ENCODE measurements at regions not wholly inside any gene's neighbourhood (a gene's known extent, or its start where the extent isn't known, plus 50 kb on each side); places are given as distances from the start of the nearest gene placed in this dataset.
"Not testable (repeated sequence)": the region's sequence is repeated elsewhere in the genome, so short reads cannot be mapped to it uniquely, and the experiment has no call there.

DNA sequence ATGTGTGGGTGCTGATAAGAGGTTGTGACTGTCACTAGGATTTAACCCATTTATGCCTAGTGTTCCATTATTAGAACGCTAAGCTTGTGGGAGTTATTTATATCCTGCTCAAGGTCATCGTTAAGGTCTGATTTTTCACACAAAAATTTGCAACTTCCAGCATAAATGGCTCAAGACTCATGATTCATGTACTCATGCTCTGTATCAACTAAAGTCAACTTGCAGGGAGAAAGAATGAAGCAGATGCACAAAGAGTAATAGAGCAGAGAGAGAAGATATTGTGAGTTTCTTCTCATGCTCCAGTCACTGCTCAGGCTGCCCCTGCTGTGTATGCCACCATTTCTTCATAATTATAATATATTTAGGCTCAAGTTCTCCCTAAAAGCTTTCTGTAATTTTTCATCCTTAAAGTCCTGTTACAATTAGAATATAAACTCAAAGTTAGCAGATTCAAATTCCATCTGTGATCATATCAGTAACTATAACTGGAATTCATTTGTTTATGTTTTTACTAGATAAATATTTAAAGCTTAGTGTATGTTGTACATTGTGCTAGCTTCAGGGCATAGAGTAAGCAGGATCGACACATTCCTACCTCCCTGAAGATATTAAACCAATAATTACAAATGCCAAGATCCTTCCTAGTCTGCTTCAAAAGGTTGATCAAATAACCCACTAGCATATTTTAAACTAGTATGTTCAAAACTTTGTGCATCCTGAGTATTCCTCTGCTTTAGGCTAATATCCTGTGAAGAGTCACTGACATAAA is 136.7 kb downstream of the NUDT12 start:
- no peak for DNase-seq

DNA sequence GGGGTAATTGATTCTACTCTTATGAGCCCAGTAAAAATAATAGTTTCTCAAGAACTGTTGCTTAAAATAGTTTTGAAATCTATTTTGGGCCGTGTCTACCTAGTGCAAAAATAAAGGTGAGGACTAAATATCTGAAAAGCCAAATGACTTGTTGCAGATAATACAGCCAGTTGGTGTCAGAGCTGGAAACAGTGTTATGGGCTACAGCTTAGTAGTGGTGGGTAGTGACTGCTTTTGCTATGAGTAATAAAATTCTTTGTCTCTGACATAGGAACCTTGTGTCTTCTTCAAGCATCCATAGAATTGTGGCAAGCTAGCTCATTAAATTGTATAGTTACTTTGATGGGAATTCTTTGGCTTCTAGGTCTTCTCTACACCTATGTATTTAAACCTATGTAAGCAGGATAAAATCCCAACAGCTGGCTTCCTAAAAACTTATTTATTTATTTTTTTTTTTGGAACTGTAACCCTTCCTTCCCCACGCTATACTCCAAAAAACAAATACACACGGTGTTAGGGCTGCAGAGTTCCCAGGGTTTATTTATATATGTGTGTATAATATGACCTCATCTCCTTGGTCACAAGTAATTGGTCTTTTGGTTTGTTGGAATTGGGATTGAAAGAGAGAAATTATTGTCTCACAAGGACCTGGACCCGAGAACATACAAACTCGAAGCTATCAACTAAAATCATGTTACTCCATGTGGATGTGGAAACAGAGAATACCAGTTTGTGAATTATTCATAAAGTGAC is 138.0 kb downstream of the NUDT12 start:
- no peak for DNase-seq

- DNase-seq: no peak
These were observed 138.6 kb downstream of the NUDT12 start for GRCh38 chr5:103424026-103424425.

DNA sequence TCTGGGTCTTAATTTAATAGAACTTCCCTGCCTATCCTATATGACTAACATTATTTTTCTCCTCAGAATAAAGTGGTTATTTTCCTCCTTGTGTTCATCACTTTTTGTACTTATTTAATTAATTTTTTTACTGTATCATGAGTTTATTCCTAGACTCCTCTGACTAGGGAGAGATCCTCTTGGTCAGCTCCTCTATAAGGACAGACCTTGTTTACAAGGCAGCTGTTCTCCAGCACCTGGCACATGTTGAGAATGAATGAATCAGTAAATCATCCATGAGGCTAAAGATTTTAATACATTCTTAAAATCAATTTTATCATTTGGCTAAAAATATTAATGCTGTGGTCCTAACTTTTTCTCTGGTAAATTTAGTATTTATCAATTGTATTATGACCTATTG is 139.8 kb downstream of the NUDT12 start:
- DNase-seq: no peak

DNA sequence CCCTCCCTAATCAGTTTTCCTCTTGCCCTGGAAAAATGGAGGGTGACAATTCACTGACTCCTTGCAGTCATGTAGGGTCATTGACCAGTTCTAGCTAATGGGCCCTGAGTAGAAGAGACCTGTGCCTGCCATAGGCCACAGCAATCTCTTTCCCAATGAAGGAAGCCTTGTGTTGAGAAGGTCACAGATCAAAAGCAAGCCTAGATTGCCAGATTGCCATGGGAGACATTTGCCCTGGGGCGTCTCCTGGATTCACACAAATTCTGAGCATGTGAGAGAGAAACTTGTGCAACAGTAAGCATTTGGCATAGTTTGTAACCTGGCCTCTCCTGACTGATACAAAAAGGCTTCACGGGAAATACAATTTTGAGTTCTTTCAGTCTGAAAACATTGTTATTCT is 148.0 kb downstream of the NUDT12 start:
- no peak for DNase-seq

DNA sequence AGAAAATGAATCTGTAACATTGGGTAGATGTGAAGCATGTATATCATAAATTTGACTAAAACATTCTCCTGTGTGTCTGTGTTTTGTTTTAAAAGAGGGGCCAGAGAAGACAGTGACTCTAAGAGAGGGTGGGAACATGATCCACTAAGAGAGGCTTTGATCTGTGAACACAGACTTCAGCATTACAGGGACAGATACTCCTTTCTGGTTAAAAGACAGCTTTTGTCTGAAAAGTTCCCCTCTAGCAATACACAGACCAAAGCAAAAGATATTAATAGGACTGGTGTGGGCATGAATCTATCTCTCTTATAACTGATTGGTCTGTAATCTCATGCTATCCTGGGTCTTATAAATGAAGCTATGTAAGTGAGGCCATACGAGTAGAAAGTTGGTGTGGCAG is 150.9 kb downstream of the NUDT12 start:
- no peak for DNase-seq

GRCh38 chr5:103410172-103410571 is 151.6 kb downstream of the MACIR start:
- no peak for DNase-seq

DNA sequence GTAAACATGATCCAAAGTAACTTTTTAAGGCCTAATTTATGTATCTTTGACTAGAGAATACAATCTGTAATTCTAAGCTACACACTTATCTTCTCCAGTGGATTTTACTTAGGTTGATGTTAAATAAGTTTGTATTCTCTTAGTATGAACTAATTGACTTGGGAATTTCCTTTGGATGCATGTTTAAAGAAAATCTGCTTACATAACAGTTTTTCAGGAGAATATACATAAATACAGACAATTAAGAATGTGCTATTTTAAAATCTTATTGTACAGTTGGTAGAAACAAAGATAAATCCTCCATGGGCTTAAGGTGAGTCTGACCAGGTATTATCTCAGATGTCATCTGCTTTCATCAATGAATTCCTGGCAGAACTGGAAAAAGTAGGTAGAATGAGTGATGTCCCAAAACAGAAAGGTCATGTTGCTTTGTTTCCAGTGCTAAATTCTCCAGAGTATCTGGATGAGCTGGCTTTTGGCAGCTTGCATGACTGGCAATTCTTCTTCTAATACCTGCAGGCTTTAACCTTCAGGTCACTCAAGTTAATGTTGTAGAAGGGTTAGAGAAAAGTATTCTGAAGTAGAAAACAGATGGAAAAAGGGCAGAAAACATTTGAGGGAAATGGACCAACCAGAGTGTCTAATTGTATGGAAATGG is 150.6 kb downstream of the MACIR start:
- no peak for DNase-seq

DNA sequence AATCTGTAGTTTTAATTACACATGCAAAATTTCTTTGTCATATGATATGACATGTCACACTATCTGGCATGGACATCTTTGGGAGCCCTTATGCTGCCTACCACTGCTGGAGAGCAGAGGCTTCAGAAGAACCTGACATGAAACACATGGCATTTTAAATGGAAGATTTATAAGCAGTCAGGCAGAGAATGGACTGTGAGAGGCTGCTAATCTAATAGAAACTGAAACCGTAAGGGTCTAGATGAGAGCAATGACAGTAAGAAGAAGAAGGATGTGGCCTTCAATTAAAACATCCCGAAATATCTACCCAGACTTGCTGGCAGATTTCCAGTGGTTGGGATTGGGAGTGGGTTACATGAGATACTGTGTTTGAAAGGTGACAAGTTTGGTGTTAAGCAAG is 149.8 kb downstream of the MACIR start:
- DNase-seq: no peak

DNA sequence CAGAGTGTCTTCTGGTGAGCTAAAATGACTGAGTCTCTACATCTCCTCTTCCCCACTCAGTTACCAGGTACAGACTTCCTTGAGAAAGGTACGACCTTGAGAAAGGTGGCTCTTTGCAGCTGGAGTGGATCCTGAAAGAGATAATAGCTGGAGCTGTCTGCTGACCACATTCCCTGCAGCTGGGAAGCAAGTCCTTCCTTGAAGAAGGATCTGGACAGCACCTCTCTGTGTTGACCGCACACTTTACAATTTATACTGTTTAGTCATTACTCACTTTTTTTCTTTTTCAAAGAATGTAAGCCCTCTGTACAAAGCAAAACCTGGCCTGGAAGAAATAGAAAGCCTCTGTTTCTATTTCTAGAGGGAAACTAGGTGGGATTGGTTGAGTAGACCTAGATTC is 148.8 kb downstream of the MACIR start:
- DNase-seq: no peak

DNA sequence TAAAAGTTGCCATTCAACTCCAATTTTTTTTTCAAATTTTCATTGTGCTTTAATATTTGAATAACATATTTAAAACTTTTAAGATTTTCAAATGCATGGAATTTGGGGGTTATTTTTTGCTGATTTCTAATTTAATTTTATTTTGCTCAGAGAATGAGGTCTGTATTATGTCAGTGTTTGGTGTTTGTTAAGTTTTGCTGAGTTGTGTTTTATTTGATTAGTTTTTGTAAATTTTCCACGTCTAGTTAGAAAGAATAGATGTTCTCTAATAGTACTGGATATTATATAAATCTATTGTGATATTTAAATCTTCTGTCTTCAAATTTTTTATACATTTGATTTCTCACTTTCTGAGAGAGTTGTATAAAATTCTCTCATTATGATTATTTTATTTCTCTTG is 145.9 kb downstream of the MACIR start:
- no peak for DNase-seq

DNA sequence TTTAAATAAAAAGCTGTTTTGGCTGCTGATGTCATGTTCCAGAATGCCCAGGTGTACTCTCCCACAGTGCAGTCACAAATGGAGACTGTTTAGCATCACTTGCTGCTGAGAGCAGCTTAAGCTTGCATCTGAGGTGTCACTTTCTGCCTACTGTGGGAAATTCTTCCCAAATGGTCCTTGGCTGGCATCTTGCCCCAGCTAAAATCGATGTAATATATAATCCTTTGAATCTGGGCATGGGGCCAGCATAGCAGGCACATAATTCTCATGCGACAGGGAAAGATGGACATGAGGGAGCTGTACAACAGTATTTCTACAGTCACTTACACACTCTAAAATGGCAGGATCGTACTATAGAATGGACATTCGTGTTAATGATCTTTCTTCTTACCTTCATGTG is 144.3 kb downstream of the MACIR start:
- no peak for DNase-seq

DNA sequence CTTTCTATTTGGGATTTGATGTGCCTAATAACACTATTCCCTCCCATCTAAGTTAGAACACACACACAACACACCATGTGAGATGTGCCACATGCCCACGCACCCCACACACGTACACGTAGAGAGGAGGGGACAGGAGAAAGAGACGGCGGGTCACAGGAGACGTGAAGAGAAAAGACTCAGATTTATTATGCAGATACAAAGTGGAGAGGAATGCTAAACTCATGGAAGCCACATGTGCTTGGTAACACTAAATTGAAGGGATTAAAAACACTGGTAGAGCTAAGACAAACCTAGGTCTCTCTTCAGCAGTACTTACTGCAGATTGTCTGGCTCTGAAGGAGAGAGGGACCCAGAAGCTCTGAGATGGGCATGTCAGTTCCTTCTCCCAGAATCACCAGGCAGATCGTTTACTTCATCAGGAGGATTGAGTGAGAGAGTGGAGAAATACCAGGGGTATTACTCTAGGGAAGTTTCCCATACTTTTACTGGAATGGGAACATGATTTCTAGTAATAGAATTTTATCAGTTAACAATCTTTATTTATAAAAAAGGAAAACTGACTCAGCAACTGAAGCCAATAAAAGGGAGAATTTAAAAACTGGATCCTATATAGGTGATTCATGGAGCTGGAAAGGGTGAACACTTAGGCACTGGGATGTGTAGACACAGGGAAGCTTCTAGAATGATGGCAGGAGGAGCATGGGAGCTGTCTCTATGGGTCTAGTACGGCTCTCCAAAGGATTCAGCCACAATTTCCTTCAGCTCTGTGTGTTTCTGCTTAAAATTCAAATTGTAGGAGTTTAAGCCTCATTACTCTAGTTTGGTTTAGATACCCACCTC is 139.4 kb downstream of the MACIR start:
- no peak for DNase-seq

DNA sequence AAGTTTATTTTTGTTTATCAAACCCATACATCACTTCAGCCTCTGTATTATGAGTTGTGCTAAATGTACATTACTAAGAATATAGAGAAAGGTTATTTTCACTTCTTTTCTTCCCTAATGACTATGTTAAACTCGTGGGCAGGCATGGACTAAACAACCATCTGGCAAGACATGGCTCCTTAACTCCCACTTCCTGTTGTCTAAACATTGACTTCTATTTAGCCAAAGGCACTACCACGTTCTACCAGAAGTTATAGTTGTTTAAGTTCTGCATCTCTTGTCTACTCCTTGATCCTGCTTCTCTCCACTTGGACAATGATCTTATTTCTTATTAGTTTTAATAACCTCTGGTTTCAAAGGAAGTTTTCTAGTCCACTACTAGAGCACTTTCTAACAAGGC is 136.1 kb downstream of the MACIR start:
- no peak for DNase-seq

DNA sequence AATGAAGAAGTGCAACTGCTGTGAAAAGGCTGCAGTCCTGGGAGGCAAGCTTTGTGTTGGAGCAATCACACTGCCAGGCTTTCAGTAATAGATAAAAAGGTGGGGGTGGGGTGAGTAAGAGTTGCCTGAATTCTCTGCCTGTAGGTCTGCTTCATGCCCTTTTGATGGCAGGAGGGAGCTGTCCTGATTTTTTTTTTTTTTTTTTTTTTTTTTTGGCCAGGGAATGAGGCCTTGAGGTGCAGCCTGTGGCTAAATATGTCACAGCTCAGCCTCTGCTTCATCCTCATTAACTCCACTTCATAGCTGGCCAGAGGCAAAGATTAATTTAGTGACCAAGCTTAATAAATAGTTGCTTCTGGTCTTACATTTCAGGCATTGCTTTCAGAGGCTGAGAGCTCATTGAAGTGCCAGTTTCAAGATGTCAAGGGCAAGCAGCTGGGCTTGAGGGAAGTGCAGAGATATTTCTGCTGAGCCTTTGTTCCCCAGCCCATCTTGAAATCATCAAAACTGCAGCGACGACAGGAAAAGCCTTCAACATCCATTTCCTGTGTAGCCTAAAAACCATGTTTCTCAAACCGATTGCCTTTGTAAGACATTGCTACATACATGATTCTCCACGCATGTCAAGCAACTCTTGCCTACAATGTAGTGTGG is 134.7 kb downstream of the MACIR start:
- no peak for DNase-seq

GRCh38 chr5:103391659-103392058 is 133.1 kb downstream of the MACIR start:
- DNase-seq: no peak

- DNase-seq: peak; percentile 25
These were observed 131.3 kb downstream of the MACIR start for GRCh38 chr5:103389846-103390245.

- no peak for DNase-seq
These were observed 130.8 kb downstream of the MACIR start for GRCh38 chr5:103389357-103389756.

DNA sequence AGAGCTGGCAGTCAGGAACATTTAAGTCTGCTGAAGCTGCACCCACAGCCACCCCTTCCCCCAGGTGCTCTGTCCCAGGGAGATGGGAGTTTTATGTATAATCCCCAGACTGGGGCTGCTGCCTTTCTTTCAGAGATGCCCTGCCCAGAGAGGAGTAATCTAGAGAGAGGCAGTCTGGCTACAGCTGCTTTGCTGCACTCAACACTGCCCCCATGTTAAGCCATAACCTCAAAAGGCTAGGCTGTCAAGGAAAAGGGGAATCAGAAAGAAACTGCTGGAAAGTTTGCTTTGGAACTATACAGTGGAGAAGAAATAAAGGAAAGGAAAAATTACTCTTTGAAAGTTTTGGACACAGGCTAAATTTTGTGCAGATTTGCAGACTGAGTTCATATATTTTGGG is 127.2 kb downstream of the MACIR start:
- no peak for DNase-seq

GRCh38 chr5:103377638-103378037 is 119.1 kb downstream of the MACIR start:
- DNase-seq: not testable (repeated sequence)

DNA sequence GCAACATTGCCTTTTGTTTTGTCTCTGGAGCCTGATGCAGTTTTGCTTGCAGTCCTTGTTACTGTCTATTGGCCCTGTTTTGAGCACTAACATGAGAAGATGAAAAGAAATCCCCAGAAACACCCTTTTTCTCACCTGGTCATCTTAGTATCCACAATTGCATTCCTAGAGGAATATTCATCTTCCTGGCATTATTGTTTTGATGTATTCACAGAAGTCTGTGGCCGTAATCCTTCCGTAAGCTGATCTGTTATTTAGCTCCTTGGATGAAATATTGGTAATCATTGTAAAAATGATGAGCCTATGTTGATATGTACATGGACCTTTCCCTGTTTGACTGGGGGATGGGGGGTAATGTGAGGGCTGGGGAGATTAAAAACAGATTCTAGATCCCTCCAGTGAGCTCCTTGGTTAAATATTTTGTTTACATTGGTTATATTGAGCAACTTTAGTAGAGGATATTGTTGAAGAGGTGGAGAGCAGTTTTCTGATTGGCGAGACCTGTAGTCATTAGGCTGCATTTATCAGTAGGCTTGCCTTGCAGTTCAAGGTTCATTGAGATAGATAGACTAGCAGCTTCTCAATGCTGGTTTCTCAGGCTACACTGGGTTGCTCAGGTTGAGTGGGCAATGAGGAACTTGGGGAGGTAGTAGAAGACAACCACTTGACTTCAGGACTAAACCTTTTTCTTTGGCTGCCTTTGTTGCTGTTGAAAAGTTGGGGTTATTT is 117.5 kb downstream of the MACIR start:
- DNase-seq: no peak

DNA sequence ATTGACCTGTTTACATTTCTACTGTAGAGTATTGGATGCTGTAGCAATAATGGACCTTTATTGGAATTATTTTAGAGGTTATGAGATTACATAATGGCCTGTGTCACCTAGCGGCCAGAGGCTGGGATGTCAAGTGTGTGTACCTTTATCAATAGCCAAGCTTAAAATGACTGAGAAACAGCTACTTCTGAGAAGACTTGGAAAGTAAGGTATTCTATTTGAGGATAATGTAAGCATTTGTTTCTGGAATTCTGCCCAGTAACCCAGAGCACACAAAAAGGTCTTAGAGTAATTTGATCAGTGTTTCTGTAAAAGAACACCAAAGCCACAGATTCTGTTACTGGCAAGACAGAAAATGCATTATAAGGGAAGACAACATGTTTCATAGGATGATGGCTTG is 116.8 kb downstream of the MACIR start:
- DNase-seq: no peak
